Breast epithelium (tissue), 4 donors: ENCODE measurements at regions not wholly inside any gene's neighbourhood (a gene's known extent, or its start where the extent isn't known, plus 50 kb on each side); places are given as distances from the start of the nearest gene placed in this dataset.
"Not testable (repeated sequence)": the region's sequence is repeated elsewhere in the genome, so short reads cannot be mapped to it uniquely, and the experiment has no call there.

Experiments used
- DNase-seq, 2 donors: peaks; one replicate each; pipeline ENCODE4 v3.0.0-alpha.2; 2019; ENCODE audit warnings: low spot score in 2 of 2
- H3K27ac ChIP-seq, 2 donors: fragments of 200-600 bp; sonication (generic) in 1 of 2; one replicate each; pipeline ENCODE4 v1.5.1; 2016 to 2019; ENCODE audit warnings: mild to moderate bottlenecking in 1 of 2
- H3K27me3 ChIP-seq, 2 donors: fragments of 200-600 bp; sonication (generic) in 1 of 2; one replicate each; pipeline versions ENCODE4 v1.5.1 to v1.6.0; 2017 to 2019; ENCODE audit warnings: control low read depth in 1 of 2, mild to moderate bottlenecking in 1 of 2
- H3K36me3 ChIP-seq: fragments of 200-600 bp; one replicate; pipeline ENCODE4 v1.5.1; 2019
- H3K4me1 ChIP-seq, 2 donors: fragments of 200-600 bp; sonication (generic); one replicate each; pipeline ENCODE4 v1.5.1; 2016 to 2019; ENCODE audit warnings: control low read depth in 1 of 2
- H3K4me3 ChIP-seq, 3 donors: fragments of 200-600 bp; sonication (generic); 1 replicate in 2 of 3; 2 replicates in 1 of 3; pipeline ENCODE4 v1.5.1; 2016 to 2019; ENCODE audit warnings: mild to moderate bottlenecking in 3 of 3, moderate library complexity in 2 of 3
- H3K9me3 ChIP-seq, 2 donors: fragments of 200-600 bp; sonication (generic) in 1 of 2; one replicate each; pipeline ENCODE4 v1.5.1; 2016 to 2019; ENCODE audit warnings: control low read depth in 1 of 2
- intact Hi-C: fragments of 100-400 bp; cut with DNase I; formaldehyde crosslinking; loops from one replicate; pipeline ENCODE4 v1.15.1; 2023; ENCODE audit warnings: low total_unique reads

GRCh38 chr15:31707944-31708702, 322.2 kb upstream of the CHRNA7 start:
- H3K4me3 ChIP-seq, H3K9me3 ChIP-seq, H3K27ac ChIP-seq, intact Hi-C loops, H3K4me1 ChIP-seq, H3K36me3 ChIP-seq, DNase-seq, H3K27me3 ChIP-seq: not testable (repeated sequence)

DNA sequence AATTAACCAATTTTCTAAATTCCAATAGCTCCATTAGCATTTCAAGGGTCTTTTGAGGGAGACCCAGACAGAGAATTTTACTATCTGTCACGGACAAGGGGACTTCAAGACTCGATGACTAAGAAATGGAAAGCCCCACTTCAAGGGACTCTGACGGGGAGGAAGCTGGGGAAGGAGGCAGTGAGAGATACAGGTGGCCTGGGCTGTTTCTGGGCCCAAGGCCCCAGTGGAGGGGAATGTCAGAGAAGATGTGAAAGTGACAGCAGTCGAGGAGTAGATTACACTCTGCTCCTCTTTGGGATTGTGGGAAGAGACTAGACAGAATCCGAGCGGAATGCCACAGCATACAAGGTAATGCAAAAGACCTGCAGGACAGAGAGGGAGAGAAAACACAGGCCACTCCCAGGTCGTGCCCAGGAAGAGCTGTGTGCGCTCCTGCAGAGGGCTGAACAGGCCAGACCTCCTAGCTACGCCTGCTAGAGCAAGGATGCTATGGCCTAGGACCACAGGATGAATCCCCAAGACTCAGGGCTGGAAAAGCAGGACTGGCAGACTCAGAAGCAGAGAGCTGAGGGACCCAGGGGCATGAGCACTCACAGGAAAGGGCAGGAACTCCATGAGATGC, 321.5 kb upstream of the CHRNA7 start:
- H3K4me3 ChIP-seq, intact Hi-C loops, DNase-seq, H3K4me1 ChIP-seq, H3K27me3 ChIP-seq, H3K27ac ChIP-seq, H3K36me3 ChIP-seq, H3K9me3 ChIP-seq: not testable (repeated sequence)

GRCh38 chr15:31709479-31709878, 320.8 kb upstream of the CHRNA7 start:
- H3K27me3 ChIP-seq, intact Hi-C loops, DNase-seq, H3K36me3 ChIP-seq, H3K27ac ChIP-seq, H3K4me1 ChIP-seq, H3K9me3 ChIP-seq, H3K4me3 ChIP-seq: not testable (repeated sequence)

DNA sequence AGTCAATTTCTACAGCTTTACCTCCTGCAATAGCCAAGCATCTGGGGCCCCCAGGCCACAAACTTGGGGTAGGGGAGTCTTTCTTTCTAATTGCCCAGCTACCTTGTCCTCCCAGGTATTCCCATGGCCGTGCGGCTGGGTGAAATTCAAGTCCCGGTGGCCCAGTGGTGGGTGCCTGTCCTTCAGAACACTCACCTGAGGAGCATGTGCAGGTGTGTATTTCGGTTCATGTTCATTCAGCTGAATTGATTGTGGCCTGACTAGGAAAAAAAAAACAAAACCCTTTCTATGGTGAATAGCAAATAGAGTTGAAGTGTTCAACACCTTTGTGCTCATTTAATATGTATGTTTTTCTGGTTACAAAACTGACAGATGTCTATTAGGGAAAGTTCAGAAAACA, 319.5 kb upstream of the CHRNA7 start:
- H3K4me3 ChIP-seq, DNase-seq, H3K4me1 ChIP-seq, H3K9me3 ChIP-seq, intact Hi-C loops, H3K27me3 ChIP-seq, H3K27ac ChIP-seq, H3K36me3 ChIP-seq: not testable (repeated sequence)

- H3K4me1 ChIP-seq, H3K9me3 ChIP-seq, intact Hi-C loops, H3K27ac ChIP-seq, H3K27me3 ChIP-seq, DNase-seq, H3K4me3 ChIP-seq, H3K36me3 ChIP-seq: not testable (repeated sequence)
Observed at GRCh38 chr15:31715208-31715607, 315.1 kb upstream of the CHRNA7 start.

DNA sequence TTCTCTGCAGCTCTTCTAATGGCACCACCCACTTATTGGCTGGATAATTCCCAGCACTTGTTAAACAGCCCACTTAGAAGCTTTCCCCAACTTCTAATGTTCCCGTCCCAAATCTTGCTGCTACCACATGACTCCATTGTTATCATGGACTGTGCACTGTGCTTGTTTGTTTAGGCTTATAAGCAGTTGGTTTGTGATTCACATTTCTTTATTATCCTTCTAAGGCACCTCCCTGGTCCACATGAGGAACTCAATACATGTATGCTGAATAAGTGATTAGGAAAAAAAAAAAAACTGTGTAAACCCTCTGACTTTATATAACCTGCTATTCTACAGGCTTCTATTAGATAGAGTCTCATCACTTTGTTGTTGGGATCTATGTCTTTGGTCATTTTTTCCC, 311.7 kb upstream of the CHRNA7 start:
- H3K4me1 ChIP-seq, H3K27me3 ChIP-seq, DNase-seq, H3K9me3 ChIP-seq, H3K36me3 ChIP-seq, H3K4me3 ChIP-seq, H3K27ac ChIP-seq, intact Hi-C loops: not testable (repeated sequence)

- H3K4me3 ChIP-seq, H3K27me3 ChIP-seq, H3K36me3 ChIP-seq, H3K27ac ChIP-seq, H3K9me3 ChIP-seq, H3K4me1 ChIP-seq, DNase-seq, intact Hi-C loops: not testable (repeated sequence)
Observed at GRCh38 chr15:31719396-31720022, 310.8 kb upstream of the CHRNA7 start.

DNA sequence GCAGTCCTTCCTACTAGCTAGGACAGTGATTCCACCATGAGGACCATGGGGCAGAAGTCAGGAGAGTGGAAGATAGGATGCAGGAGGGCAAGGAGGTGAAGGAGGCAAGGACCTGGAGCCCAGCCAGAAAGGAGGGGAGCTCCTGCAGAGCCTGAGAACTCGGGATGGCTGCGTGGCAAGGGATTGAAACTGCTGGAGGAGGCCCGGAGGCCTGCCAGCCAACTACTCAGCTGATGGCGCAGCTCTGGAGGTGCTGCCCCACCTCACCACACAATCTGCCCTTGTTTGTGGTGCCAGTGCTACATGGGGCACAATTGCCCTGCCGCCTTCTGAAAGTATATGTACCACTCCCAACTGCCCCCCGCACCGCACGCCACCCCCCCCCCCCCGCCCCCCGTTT, 307.3 kb upstream of the CHRNA7 start:
- H3K27me3 ChIP-seq, H3K27ac ChIP-seq, H3K36me3 ChIP-seq, H3K4me1 ChIP-seq, intact Hi-C loops, DNase-seq, H3K4me3 ChIP-seq, H3K9me3 ChIP-seq: not testable (repeated sequence)

GRCh38 chr15:31724903-31725302, 305.4 kb upstream of the CHRNA7 start:
- H3K36me3 ChIP-seq, intact Hi-C loops, H3K27ac ChIP-seq, H3K4me3 ChIP-seq, H3K9me3 ChIP-seq, H3K27me3 ChIP-seq, DNase-seq, H3K4me1 ChIP-seq: not testable (repeated sequence)

- H3K4me1 ChIP-seq, DNase-seq, intact Hi-C loops, H3K9me3 ChIP-seq, H3K27me3 ChIP-seq, H3K36me3 ChIP-seq, H3K4me3 ChIP-seq, H3K27ac ChIP-seq: not testable (repeated sequence)
Observed at GRCh38 chr15:31725619-31726018, 304.7 kb upstream of the CHRNA7 start.
